ENCODE measurements at regions not wholly inside any gene's neighbourhood (a gene's known extent, or its start where the extent isn't known, plus 50 kb on each side); places are given as distances from the start of the nearest gene placed in this dataset.

DNA sequence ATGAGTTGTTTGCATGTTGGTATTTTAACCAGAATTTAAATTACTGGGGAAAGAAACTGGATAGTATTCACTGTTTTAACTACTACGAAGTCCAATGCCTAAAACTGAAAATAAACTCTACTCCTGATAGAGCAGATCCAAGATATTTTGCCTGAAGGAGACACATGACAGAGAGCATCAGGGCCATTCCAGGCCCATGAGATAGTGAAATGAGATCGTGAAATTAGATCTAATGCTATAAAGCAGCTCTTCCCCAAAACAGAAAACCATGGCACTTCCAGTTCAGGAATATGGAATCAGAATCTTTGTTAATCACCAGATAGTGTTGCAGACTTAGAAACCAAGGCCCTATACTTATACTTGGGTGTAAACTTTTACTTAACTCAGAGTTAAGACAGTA lies 124.3 kb upstream of the CACNA2D1 start:
- Mint-ChIP-seq H3K27me3 (ENCODE audit: insufficient read depth, unreplicated experiment) (peaks cover 13% of the 10 kb centered on the region), H3K27ac (ENCODE audit: unreplicated experiment) (no peak overlapping the region), H3K4me3 (ENCODE audit: unreplicated experiment) (no peak overlapping the region), H3K4me1 (ENCODE audit: low read depth, unreplicated experiment) (no peaks in the 10 kb centered on the region), H3K9me3 (ENCODE audit: unreplicated experiment) (no peaks in the 10 kb centered on the region), H3K36me3 (ENCODE audit: insufficient read depth, unreplicated experiment) (no peaks in the 10 kb centered on the region)
- no peak for DNase-seq
- TF ChIP-seq, protein P1, sequence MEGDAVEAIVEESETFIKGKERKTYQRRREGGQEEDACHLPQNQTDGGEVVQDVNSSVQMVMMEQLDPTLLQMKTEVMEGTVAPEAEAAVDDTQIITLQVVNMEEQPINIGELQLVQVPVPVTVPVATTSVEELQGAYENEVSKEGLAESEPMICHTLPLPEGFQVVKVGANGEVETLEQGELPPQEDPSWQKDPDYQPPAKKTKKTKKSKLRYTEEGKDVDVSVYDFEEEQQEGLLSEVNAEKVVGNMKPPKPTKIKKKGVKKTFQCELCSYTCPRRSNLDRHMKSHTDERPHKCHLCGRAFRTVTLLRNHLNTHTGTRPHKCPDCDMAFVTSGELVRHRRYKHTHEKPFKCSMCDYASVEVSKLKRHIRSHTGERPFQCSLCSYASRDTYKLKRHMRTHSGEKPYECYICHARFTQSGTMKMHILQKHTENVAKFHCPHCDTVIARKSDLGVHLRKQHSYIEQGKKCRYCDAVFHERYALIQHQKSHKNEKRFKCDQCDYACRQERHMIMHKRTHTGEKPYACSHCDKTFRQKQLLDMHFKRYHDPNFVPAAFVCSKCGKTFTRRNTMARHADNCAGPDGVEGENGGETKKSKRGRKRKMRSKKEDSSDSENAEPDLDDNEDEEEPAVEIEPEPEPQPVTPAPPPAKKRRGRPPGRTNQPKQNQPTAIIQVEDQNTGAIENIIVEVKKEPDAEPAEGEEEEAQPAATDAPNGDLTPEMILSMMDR (IDR thresholded peaks at IDR 0.05; ENCODE audit: insufficient read depth in 1 of 2, low read depth in 1 of 2, low read length in 1 of 2, severe bottlenecking in 1 of 2, unreplicated experiment in 1 of 2) = no peak
- H3K36me3 ChIP-seq (ENCODE audit: control insufficient read depth, insufficient read depth, low read length) = no peaks in the 10 kb centered on the region
- CTCF ChIA-PET = no interaction called here
- H3K4me3 ChIP-seq (ENCODE audit: low read depth, low read length) = no peak overlapping the region
- BruUV-seq (replicated peaks) = no TSS peak
- intact Hi-C loops (cut with micrococcal nuclease; ENCODE audit: unreplicated experiment) = no loop called here
- H3K27me3 ChIP-seq (replicated peaks; ENCODE audit: control insufficient read depth, insufficient read depth, low read length) = no peaks in the 10 kb centered on the region
- H3K9me3 ChIP-seq = no peaks in the 10 kb centered on the region
- POLR2A ChIA-PET = no interaction called here
- H3K4me1 ChIP-seq = no peaks in the 10 kb centered on the region

DNA sequence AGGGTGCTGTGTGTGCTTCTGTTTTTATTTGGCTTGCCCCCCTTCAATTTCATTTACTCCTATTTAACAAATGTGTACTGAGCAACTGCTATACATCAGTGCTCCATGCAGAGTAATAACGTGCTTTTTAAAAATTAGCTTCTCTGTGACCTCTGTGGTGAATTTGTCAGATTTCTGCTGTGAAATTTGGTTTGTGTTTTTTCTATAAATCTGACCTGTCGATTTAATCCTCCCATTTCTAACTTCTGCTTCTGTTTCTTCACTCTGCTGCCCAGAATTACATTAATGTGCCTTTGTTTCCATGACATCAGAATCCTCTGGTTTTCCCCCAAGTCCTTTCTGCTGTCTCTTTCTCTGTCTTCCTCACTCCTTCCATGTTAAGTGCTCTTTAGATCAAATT lies 123.8 kb upstream of the CACNA2D1 start:
- H3K4me1 Mint-ChIP-seq (ENCODE audit: low read depth, unreplicated experiment) = no peaks in the 10 kb centered on the region
- Histone ChIP-seq H3K36me3 (ENCODE audit: control insufficient read depth, insufficient read depth, low read length) (no peaks in the 10 kb centered on the region), H3K27me3 (replicated peaks; ENCODE audit: control insufficient read depth, insufficient read depth, low read length) (no peaks in the 10 kb centered on the region), H3K9me3 (no peaks in the 10 kb centered on the region), H3K4me3 (ENCODE audit: low read depth, low read length) (no peak overlapping the region), H3K4me1 (no peaks in the 10 kb centered on the region)
- DNase-seq = no peak
- no peak overlapping the region for H3K27ac Mint-ChIP-seq (ENCODE audit: unreplicated experiment)
- TF ChIP-seq, protein P1 (IDR thresholded peaks at IDR 0.05; ENCODE audit: insufficient read depth in 1 of 2, low read depth in 1 of 2, low read length in 1 of 2, severe bottlenecking in 1 of 2, unreplicated experiment in 1 of 2) = no peak
- no peaks in the 10 kb centered on the region for H3K9me3 Mint-ChIP-seq (ENCODE audit: unreplicated experiment)
- POLR2A ChIA-PET = no interaction called here
- intact Hi-C loops (cut with micrococcal nuclease; ENCODE audit: unreplicated experiment) = no loop called here
- no peaks in the 10 kb centered on the region for H3K36me3 Mint-ChIP-seq (ENCODE audit: insufficient read depth, unreplicated experiment)
- no TSS peak for BruUV-seq (replicated peaks)
- CTCF ChIA-PET = no interaction called here
- peaks cover 13% of the 10 kb centered on the region for H3K27me3 Mint-ChIP-seq (ENCODE audit: insufficient read depth, unreplicated experiment)
- no peak overlapping the region for H3K4me3 Mint-ChIP-seq (ENCODE audit: unreplicated experiment)

DNA sequence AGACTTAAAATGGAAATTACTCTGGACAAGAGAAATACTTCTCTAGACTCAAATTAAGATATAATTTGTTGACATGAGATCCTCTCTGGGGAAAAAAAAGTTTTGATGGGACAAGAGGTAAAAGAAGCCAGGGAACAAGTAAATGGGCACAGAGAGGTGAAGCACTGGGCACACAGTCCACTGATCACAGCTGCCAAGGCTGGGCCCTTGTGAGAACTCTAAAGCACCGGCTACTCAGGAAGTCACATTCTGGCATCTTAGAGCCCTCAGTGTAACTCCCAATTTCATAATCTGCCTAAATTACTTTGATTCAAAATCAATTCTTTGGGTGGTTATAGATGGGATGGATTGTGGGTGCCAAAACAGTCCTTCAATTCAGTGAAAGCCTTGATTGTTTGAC lies 123.2 kb upstream of the CACNA2D1 start:
- no TSS peak for BruUV-seq (replicated peaks)
- Histone ChIP-seq H3K36me3 (ENCODE audit: control insufficient read depth, insufficient read depth, low read length) (no peaks in the 10 kb centered on the region), H3K9me3 (no peaks in the 10 kb centered on the region), H3K4me1 (no peaks in the 10 kb centered on the region), H3K27me3 (replicated peaks; ENCODE audit: control insufficient read depth, insufficient read depth, low read length) (no peaks in the 10 kb centered on the region), H3K4me3 (ENCODE audit: low read depth, low read length) (no peak overlapping the region)
- CTCF ChIA-PET = no interaction called here
- H3K27ac Mint-ChIP-seq (ENCODE audit: unreplicated experiment) = no peak overlapping the region
- peaks cover 13% of the 10 kb centered on the region for H3K27me3 Mint-ChIP-seq (ENCODE audit: insufficient read depth, unreplicated experiment)
- POLR2A ChIA-PET = no interaction called here
- TF ChIP-seq, protein P1 (IDR thresholded peaks at IDR 0.05; ENCODE audit: insufficient read depth in 1 of 2, low read depth in 1 of 2, low read length in 1 of 2, severe bottlenecking in 1 of 2, unreplicated experiment in 1 of 2) = no peak
- no peak overlapping the region for H3K4me3 Mint-ChIP-seq (ENCODE audit: unreplicated experiment)
- H3K36me3 Mint-ChIP-seq (ENCODE audit: insufficient read depth, unreplicated experiment) = no peaks in the 10 kb centered on the region
- intact Hi-C loops (cut with micrococcal nuclease; ENCODE audit: unreplicated experiment) = no loop called here
- no peaks in the 10 kb centered on the region for H3K4me1 Mint-ChIP-seq (ENCODE audit: low read depth, unreplicated experiment)
- no peak for DNase-seq
- H3K9me3 Mint-ChIP-seq (ENCODE audit: unreplicated experiment) = no peaks in the 10 kb centered on the region

All from Caco-2 (cell line).